DOHH2 (cell line): ENCODE measurements at regions not wholly inside any gene's neighbourhood (a gene's known extent, or its start where the extent isn't known, plus 50 kb on each side); places are given as distances from the start of the nearest gene placed in this dataset.

ENCODE experiments used
- H3F3A ChIP-seq: fragments of 200-600 bp; sonication (generic), shearing (Covaris generic); 2 replicates; pipeline ENCODE4 v1.6.0; 2016; ENCODE audit warnings: antibody characterized with exemption, mild to moderate bottlenecking; ENCODE audit not compliant: control insufficient read depth, insufficient read depth
- H3K27ac ChIP-seq: fragments of 200-600 bp; sonication (generic); 2 replicates; pipeline ENCODE4 v1.5.1; 2014; ENCODE audit warnings: low read depth, mild to moderate bottlenecking, low read length, moderate library complexity
- H3K27me3 ChIP-seq: fragments of 200-600 bp; sonication (generic); 2 replicates; pipeline ENCODE4 v1.6.1; 2014; ENCODE audit warnings: mild to moderate bottlenecking, low read length, mixed read lengths; ENCODE audit not compliant: control insufficient read depth
- H3K36me3 ChIP-seq: fragments of 200-600 bp; sonication (generic); 2 replicates; pipeline ENCODE4 v1.6.1; 2014; ENCODE audit warnings: mild to moderate bottlenecking, low read length, moderate library complexity, mixed read lengths; ENCODE audit not compliant: control insufficient read depth
- H3K4me1 ChIP-seq: fragments of 200-600 bp; sonication (generic); 2 replicates; pipeline ENCODE4 v1.6.1; 2014; ENCODE audit warnings: mild to moderate bottlenecking, low read length, mixed read lengths; ENCODE audit not compliant: control insufficient read depth
- H3K4me2 ChIP-seq: fragments of 200-600 bp; sonication (generic); 2 replicates; pipeline ENCODE4 v1.6.0; 2014; ENCODE audit warnings: mild to moderate bottlenecking, low read length, moderate library complexity
- H3K4me3 ChIP-seq: fragments of 200-600 bp; sonication (generic); 2 replicates; pipeline ENCODE4 v1.5.1; 2014; ENCODE audit warnings: mild to moderate bottlenecking, low read length, mixed read lengths
- H3K79me2 ChIP-seq: fragments of 200-600 bp; sonication (generic); 2 replicates; pipeline ENCODE4 v1.6.1; 2014; ENCODE audit warnings: mild to moderate bottlenecking, low read length, mixed read lengths; ENCODE audit not compliant: control insufficient read depth
- H3K9me2 ChIP-seq: fragments of 200-600 bp; sonication (generic); replicated peaks from 2 replicates; pipeline ENCODE4 v1.6.1; 2014; ENCODE audit warnings: mild to moderate bottlenecking, low read length, mixed read lengths; ENCODE audit not compliant: control insufficient read depth
- H3K9me3 ChIP-seq: fragments of 200-600 bp; sonication (generic); 2 replicates; pipeline ENCODE4 v1.6.1; 2014; ENCODE audit warnings: antibody characterized with exemption, low read length, mixed read lengths; ENCODE audit not compliant: control insufficient read depth, insufficient read depth
- H4K20me1 ChIP-seq: fragments of 200-600 bp; sonication (generic); 2 replicates; pipeline ENCODE4 v1.6.0; 2014; ENCODE audit warnings: low read depth, mild to moderate bottlenecking, antibody characterized with exemption, low read length, moderate library complexity; ENCODE audit not compliant: control insufficient read depth, insufficient read depth
- EZH2phosphoT487 ChIP-seq: fragments of 200-600 bp; sonication (generic); IDR thresholded peaks from 2 replicates; pipeline ENCODE4 v1.6.1; 2017; ENCODE audit warnings: borderline replicate concordance, mild to moderate bottlenecking, antibody characterized with exemption, low read length, moderate library complexity, mixed read lengths
- TF ChIP-seq, protein P1 (sequence below): fragments of 200-600 bp; sonication (generic); IDR thresholded peaks from one replicate; pipeline ENCODE4 v1.5.1; 2014; ENCODE audit warnings: antibody characterized with exemption, mild to moderate bottlenecking, low read depth, low read length; ENCODE audit not compliant: poor library complexity, severe bottlenecking

DNA sequence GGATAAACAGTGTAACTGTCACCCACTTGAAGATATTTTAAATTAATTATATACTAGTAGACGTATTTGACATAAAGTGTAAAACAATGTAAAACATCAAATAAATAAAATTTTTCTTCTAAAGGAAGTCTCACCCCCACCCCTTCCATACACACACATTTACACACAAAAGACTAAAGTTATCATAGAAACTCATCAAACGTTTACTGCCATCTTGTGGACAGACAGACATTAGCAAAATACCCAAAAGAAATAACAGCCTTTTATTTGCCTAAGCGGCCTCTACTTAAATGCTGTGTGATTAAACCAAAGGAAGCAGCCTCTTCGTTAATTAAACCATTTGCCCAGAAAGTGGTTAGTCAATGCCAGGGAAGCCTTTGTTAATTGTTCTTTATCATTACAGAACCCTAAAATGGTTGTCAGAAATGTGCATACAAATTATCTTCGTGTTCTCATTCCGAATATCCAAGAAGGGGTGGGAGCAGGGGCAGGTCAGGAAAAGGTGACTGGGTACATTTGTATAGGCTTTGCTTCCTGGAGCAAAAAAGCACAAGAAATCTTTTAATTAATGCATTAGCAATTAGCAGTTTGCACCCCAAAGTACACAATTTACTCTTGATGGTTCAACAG is 176.2 kb upstream of the SASH1 start:
- H3F3A ChIP-seq, result no peaks in the 10 kb centered on the region
- no peaks in the 10 kb centered on the region for H3K4me1 ChIP-seq
- H4K20me1 ChIP-seq, result no peaks in the 10 kb centered on the region
- no peaks in the 10 kb centered on the region for H3K79me2 ChIP-seq
- H3K36me3 ChIP-seq, result no peaks in the 10 kb centered on the region
- peaks cover 4% of the 10 kb centered on the region; the same call in 1 of the 2 replicates for H3K27me3 ChIP-seq
- H3K4me2 ChIP-seq, result no peak overlapping the region
- no peak overlapping the region for H3K27ac ChIP-seq
- no peaks in the 10 kb centered on the region for H3K9me2 ChIP-seq
- TF ChIP-seq, protein P1, sequence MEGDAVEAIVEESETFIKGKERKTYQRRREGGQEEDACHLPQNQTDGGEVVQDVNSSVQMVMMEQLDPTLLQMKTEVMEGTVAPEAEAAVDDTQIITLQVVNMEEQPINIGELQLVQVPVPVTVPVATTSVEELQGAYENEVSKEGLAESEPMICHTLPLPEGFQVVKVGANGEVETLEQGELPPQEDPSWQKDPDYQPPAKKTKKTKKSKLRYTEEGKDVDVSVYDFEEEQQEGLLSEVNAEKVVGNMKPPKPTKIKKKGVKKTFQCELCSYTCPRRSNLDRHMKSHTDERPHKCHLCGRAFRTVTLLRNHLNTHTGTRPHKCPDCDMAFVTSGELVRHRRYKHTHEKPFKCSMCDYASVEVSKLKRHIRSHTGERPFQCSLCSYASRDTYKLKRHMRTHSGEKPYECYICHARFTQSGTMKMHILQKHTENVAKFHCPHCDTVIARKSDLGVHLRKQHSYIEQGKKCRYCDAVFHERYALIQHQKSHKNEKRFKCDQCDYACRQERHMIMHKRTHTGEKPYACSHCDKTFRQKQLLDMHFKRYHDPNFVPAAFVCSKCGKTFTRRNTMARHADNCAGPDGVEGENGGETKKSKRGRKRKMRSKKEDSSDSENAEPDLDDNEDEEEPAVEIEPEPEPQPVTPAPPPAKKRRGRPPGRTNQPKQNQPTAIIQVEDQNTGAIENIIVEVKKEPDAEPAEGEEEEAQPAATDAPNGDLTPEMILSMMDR, result peak; percentile 61
- TF ChIP-seq EZH2phosphoT487, result no peak
- H3K4me3 ChIP-seq, result no peak overlapping the region
- H3K9me3 ChIP-seq, result no peaks in the 10 kb centered on the region

DNA sequence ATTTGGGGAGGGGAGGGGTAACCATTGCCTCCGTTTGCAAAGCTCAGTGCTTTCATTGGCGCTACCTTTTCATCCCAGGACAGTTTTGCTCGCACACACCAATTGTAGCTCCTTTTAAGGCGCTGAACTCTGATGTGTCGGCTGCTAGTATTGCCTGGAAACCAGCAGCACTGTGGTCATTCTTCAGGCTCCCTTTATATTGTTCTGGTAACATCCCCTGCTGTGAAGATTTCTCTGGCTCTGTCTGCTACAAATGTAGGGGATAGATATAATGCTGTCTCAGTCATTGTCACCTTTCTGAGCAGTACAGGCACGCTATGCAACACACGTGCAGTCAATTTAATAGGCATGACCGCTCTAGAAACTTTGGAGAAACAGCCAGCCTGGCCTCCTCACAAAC is 172.9 kb upstream of the SASH1 start:
- H3K4me2 ChIP-seq, result no peak overlapping the region

DNA sequence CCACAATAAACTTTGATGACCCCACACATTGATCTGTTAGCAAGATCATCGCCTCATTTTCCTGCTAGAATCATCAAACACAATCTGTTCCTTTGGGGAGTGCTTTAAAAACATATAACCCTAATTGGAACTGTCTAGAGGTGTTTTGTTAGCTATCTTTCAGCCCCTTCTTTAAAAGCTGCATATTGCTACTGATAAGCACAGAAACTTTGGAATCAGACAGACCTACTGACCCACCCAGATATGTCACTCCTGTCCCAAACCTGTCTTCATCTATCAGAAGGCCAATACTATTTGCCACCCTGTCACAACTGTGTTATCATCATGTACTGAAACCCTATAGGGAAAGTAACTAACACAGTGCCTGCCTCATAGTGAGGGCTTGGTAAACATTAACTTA is 172.4 kb upstream of the SASH1 start:
- Histone ChIP-seq H3K27me3 (0 out of 2 replicates have a peak, but pooled peaks cover under 1% of the 10 kb centered on the region), H3K9me3 (no peaks in the 10 kb centered on the region), H3K4me2 (no peak overlapping the region), H3K27ac (no peak overlapping the region), H4K20me1 (no peaks in the 10 kb centered on the region), H3F3A (no peaks in the 10 kb centered on the region), H3K79me2 (no peaks in the 10 kb centered on the region), H3K9me2 (no peaks in the 10 kb centered on the region), H3K4me1 (no peaks in the 10 kb centered on the region), H3K36me3 (no peaks in the 10 kb centered on the region), H3K4me3 (no peak overlapping the region)
- TF ChIP-seq EZH2phosphoT487, result no peak
- TF ChIP-seq, protein P1, result no peak

More for the DNA sequence above, 172.9 kb upstream of the SASH1 start:
- H3K9me3 ChIP-seq, result no peaks in the 10 kb centered on the region
- H3K36me3 ChIP-seq, result no peaks in the 10 kb centered on the region
- no peaks in the 10 kb centered on the region for H3K9me2 ChIP-seq
- no peaks in the 10 kb centered on the region for H4K20me1 ChIP-seq
- H3K4me3 ChIP-seq, result no peak overlapping the region
- H3K27ac ChIP-seq, result no peak overlapping the region
- H3F3A ChIP-seq, result no peaks in the 10 kb centered on the region
- TF ChIP-seq EZH2phosphoT487, result no peak
- TF ChIP-seq, protein P1, result no peak
- no peaks in the 10 kb centered on the region for H3K79me2 ChIP-seq
- no peaks in the 10 kb centered on the region for H3K27me3 ChIP-seq
- no peaks in the 10 kb centered on the region for H3K4me1 ChIP-seq
